WI38 (cell line): ENCODE measurements at regions not wholly inside any gene's neighbourhood (a gene's known extent, or its start where the extent isn't known, plus 50 kb on each side); places are given as distances from the start of the nearest gene placed in this dataset.
"Not testable (repeated sequence)": the region's sequence is repeated elsewhere in the genome, so short reads cannot be mapped to it uniquely, and the experiment has no call there.

Source experiments
- H3K4me3 ChIP-seq: 2 replicates; pipeline ENCODE4 v1.5.1; 2011; ENCODE audit warnings: low read depth, mild to moderate bottlenecking, control low read depth, low read length
- TF ChIP-seq, protein P1 (sequence below): IDR thresholded peaks from 2 replicates; pipeline ENCODE4 v1.5.1; 2012; ENCODE audit warnings: low read depth, mild to moderate bottlenecking, control low read depth, low read length

GRCh38 chr6:81003894-81004293 is 748.6 kb downstream of the TENT5A start:
- TF ChIP-seq, protein P1, sequence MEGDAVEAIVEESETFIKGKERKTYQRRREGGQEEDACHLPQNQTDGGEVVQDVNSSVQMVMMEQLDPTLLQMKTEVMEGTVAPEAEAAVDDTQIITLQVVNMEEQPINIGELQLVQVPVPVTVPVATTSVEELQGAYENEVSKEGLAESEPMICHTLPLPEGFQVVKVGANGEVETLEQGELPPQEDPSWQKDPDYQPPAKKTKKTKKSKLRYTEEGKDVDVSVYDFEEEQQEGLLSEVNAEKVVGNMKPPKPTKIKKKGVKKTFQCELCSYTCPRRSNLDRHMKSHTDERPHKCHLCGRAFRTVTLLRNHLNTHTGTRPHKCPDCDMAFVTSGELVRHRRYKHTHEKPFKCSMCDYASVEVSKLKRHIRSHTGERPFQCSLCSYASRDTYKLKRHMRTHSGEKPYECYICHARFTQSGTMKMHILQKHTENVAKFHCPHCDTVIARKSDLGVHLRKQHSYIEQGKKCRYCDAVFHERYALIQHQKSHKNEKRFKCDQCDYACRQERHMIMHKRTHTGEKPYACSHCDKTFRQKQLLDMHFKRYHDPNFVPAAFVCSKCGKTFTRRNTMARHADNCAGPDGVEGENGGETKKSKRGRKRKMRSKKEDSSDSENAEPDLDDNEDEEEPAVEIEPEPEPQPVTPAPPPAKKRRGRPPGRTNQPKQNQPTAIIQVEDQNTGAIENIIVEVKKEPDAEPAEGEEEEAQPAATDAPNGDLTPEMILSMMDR: no peak

GRCh38 chr6:81003156-81003555 is 749.3 kb downstream of the TENT5A start:
- TF ChIP-seq, protein P1: no peak
- H3K4me3 ChIP-seq: no peak overlapping the region

More at GRCh38 chr6:81003894-81004293, 748.6 kb downstream of the TENT5A start:
- no peak overlapping the region for H3K4me3 ChIP-seq

DNA sequence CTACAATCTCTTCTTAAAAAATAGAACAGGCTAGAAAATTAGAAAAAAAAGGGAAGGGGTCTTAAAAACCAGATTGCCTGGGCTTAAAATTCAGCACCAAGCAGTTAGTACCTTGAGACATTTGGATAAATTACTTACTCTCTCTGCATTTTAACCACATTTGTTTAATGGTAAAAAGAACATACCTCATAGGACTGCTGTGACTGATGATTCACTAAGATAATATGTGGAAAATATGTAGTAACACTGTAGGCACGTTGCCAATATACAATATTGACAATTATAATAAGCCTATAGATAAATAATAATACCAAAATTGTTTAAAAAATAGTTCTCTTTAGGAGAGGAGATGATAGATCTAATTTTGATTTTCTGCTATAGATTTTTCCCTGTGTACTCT is 750.4 kb downstream of the TENT5A start:
- TF ChIP-seq, protein P1: no peak

DNA sequence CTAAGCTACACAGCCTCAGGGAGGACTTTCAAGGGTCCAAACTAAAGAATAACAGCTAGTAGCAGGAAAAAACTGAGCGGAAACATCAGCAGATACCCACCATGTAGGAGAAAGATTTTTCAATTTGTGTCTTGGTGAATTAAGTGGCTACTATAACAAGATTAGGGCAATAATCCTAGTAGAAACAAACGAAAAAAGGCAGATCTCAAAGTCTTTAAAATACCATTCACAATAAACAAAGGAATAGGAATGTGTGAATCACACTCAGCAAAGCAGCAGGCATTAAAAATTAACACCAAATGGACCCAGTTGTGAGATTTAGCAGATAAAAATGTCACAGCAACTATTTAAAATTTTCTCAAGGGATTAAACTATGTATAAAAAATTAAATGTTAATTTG is 761.2 kb downstream of the TENT5A start:
- TF ChIP-seq, protein P1: no peak

More for the DNA sequence above, 750.4 kb downstream of the TENT5A start:
- no peak overlapping the region for H3K4me3 ChIP-seq

DNA sequence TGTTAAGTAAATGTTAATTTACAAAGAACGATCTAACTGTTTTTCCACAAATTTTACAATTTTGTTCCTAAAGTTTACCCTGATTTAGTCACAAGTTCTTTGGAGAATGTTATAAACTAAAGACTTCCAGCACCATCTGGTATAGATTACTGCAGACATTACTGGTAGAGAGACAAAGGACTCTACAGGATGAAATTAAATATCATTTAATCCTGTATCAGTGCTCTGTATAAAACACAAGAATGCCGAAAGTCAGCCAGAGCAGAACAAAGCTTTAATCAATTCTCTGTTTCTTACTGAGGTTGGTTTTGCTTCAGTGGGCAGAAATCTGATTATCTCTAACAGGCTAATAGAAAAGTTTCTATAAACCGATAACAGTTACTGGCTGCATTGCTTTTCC is 763.6 kb downstream of the TENT5A start:
- H3K4me3 ChIP-seq: no peak overlapping the region
- TF ChIP-seq, protein P1: no peak

More for the DNA sequence above, 761.2 kb downstream of the TENT5A start:
- H3K4me3 ChIP-seq: no peak overlapping the region

- TF ChIP-seq, protein P1: no peak
- no peak overlapping the region for H3K4me3 ChIP-seq
Measured at GRCh38 chr6:80988286-80988685, 764.2 kb downstream of the TENT5A start.

GRCh38 chr6:80981226-80981625 is 771.3 kb downstream of the TENT5A start:
- not testable (repeated sequence) for H3K4me3 ChIP-seq

GRCh38 chr6:80976336-80976735 is 776.1 kb downstream of the TENT5A start:
- H3K4me3 ChIP-seq: no peak overlapping the region
- TF ChIP-seq, protein P1: no peak
